ENCODE measurements at regions not wholly inside any gene's neighbourhood (a gene's known extent, or its start where the extent isn't known, plus 50 kb on each side); places are given as distances from the start of the nearest gene placed in this dataset.
"Not testable (repeated sequence)": the region's sequence is repeated elsewhere in the genome, so short reads cannot be mapped to it uniquely, and the experiment has no call there.

DNA sequence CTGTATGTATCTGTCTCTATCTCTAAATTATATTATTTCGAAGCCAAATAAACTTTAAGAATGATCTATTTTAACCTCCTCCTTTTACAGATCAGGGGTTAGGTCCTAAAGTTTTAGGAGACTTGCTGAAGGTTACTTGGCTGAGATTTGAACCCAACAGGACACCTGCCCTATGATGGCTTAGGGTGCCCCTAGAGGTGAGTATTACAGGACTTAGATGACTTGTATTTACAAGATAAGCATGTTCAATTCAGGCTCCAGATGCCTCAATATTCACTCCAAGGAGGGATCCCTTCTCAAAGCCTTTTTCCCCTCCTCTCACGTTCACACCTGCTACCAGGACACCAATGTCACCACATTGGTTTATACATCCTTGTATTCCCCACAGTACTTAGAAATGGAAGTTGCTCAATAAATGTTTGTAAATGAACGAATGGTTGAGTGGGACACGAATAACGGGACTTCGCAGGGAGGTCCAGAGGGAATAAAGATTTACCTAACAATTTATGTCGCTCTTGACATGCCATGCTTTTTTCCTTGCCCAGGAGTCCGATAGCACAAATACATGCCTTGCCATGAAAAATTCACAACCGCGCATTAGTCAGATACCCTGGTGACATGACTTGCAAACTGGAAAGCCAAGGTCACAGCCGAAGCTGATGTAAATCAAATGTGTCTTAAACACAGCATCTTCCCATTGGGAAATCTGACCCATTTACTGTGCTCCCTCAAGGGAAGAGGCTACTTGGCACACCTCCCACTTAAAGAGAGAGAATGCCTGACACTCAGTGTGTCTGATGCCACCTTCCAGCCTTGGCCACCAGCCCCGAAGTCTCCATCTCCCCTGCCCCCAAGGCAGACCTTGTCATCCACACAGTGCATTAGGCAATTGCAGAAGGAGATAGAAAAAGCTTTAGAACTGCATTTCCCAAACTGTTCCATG is 872.2 kb upstream of the AUTS2 start:
- Histone ChIP-seq H3K9me3 (no peaks in the 10 kb centered on the region), H3K27ac (no peak overlapping the region), H3K36me3 (no peaks in the 10 kb centered on the region), H3K4me3 (no peak overlapping the region), H3K4me1 (peaks cover 0 to 8% (median 0%) of the 10 kb centered on the region in 4 donors), H3K27me3 (no peaks in the 10 kb centered on the region)
- DNase-seq (no peak), ATAC-seq (no peak)
- TF ChIP-seq, protein P1, sequence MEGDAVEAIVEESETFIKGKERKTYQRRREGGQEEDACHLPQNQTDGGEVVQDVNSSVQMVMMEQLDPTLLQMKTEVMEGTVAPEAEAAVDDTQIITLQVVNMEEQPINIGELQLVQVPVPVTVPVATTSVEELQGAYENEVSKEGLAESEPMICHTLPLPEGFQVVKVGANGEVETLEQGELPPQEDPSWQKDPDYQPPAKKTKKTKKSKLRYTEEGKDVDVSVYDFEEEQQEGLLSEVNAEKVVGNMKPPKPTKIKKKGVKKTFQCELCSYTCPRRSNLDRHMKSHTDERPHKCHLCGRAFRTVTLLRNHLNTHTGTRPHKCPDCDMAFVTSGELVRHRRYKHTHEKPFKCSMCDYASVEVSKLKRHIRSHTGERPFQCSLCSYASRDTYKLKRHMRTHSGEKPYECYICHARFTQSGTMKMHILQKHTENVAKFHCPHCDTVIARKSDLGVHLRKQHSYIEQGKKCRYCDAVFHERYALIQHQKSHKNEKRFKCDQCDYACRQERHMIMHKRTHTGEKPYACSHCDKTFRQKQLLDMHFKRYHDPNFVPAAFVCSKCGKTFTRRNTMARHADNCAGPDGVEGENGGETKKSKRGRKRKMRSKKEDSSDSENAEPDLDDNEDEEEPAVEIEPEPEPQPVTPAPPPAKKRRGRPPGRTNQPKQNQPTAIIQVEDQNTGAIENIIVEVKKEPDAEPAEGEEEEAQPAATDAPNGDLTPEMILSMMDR (IDR thresholded peaks at IDR 0.05) = no peak
- TF ChIP-seq POLR2A (IDR thresholded peaks at IDR 0.05) = no peak
- 86% methylated on average over 9 of the region's 12 CpGs for WGBS (ENCODE audit: insufficient coverage, low coverage, low lambda C conversion rate, missing lambda C conversion rate)
- intact Hi-C loops (cut with DNase I) = no loop called here

DNA sequence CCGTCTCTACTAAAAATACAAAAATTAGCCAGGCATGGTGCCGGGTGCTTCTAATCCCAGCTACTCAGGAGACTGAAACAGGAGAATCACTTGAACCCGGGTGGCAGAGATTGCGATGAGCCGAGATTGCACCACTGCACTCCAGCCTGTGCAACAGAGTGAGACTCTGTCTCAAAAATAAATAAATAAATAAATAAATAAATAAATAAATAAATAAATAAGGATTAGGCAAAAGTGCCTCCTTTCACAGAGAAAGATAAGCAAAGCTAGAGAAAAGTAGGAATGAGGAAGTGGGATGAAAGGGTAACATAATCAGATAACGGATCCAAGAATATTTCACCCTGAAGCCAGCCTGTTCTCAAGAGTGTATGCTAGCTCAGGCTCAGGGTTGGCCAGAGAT is 869.6 kb upstream of the AUTS2 start:
- H3K36me3 ChIP-seq; DNase-seq; H3K9me3 ChIP-seq; H3K4me3 ChIP-seq; ATAC-seq; intact Hi-C loops (cut with DNase I); H3K27ac ChIP-seq; H3K27me3 ChIP-seq: not testable (repeated sequence)
- 80% methylated on average over 6 of the region's 6 CpGs for WGBS (ENCODE audit: insufficient coverage, low coverage, low lambda C conversion rate, missing lambda C conversion rate)
- peaks cover 0 to 14% (median 0%) of the 10 kb centered on the region in 4 donors for H3K4me1 ChIP-seq

GRCh38 chr7:68729371-68729770 is 868.9 kb upstream of the AUTS2 start:
- intact Hi-C loops (cut with DNase I) = no loop called here
- Histone ChIP-seq H3K36me3 (no peaks in the 10 kb centered on the region), H3K27ac (no peak overlapping the region), H3K9me3 (no peaks in the 10 kb centered on the region), H3K4me3 (no peak overlapping the region), H3K4me1 (peaks cover 0 to 14% (median 0%) of the 10 kb centered on the region in 4 donors), H3K27me3 (no peaks in the 10 kb centered on the region)
- whole genome bisulfite sequencing (ENCODE audit: insufficient coverage, low coverage, low lambda C conversion rate, missing lambda C conversion rate) = 87% methylated on average over 7 of the region's 7 CpGs
- DNase-seq (no peak), ATAC-seq (no peak)
- TF ChIP-seq POLR2A (IDR thresholded peaks at IDR 0.05) = no peak

- no peak for DNase-seq
Observed at GRCh38 chr7:68730194-68730593, 868.1 kb upstream of the AUTS2 start.

DNA sequence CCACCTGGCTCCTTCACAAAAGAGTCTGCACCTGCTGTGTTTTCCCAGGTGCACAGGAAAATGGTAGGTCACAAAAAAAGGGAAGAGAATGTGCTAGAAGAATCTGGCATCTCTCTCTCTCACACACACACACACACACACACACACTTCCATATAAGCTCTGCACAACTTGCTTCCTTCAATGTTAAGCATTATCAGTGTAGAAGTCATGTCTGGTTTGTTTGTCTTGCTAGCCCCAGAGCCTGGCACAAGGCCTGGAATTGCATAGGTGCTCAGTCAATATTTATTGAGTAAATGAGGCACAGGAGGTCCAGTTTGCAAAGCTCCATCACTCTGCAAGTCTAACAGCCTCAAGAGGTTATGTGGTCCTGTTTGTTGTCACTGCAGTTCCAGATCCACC is 867.3 kb upstream of the AUTS2 start:
- DNase-seq = peak; percentile 64 to 73 (median 64)
- no peak overlapping the region for H3K27ac ChIP-seq
- ATAC-seq = peak; percentile 59 to 95 (median 88)

More at GRCh38 chr7:68730194-68730593, 868.1 kb upstream of the AUTS2 start:
- ATAC-seq = peak in 2 of 4 donors; percentile 19 to 76
- TF ChIP-seq, protein P1 (IDR thresholded peaks at IDR 0.05) = no peak
- TF ChIP-seq POLR2A (IDR thresholded peaks at IDR 0.05) = no peak
- no peaks in the 10 kb centered on the region for H3K27me3 ChIP-seq
- H3K4me3 ChIP-seq = no peak overlapping the region
- WGBS (ENCODE audit: insufficient coverage, low coverage, low lambda C conversion rate, missing lambda C conversion rate) = 27% methylated on average over 2 of the region's 2 CpGs
- H3K27ac ChIP-seq = no peak overlapping the region
- intact Hi-C loops (cut with DNase I) = no loop called here
- H3K4me1 ChIP-seq = peaks cover 0 to 14% (median 0%) of the 10 kb centered on the region in 4 donors
- no peaks in the 10 kb centered on the region for H3K36me3 ChIP-seq
- no peaks in the 10 kb centered on the region for H3K9me3 ChIP-seq

More for the DNA sequence above, 867.3 kb upstream of the AUTS2 start:
- Histone ChIP-seq H3K4me3 (no peak overlapping the region), H3K4me1 (peaks cover 0 to 14% (median 0%) of the 10 kb centered on the region in 4 donors), H3K27me3 (no peaks in the 10 kb centered on the region), H3K9me3 (no peaks in the 10 kb centered on the region), H3K36me3 (no peaks in the 10 kb centered on the region)
- intact Hi-C loops (cut with DNase I) = no loop called here
- no peak for TF ChIP-seq POLR2A (IDR thresholded peaks at IDR 0.05)
- TF ChIP-seq, protein P1 (IDR thresholded peaks at IDR 0.05) = no peak
